ENCODE measurements at regions not wholly inside any gene's neighbourhood (a gene's known extent, or its start where the extent isn't known, plus 50 kb on each side); places are given as distances from the start of the nearest gene placed in this dataset.

- no peak overlapping the region for H3K27ac Mint-ChIP-seq
- Histone ChIP-seq H2BK15ac (ENCODE audit: low read depth, low read length) (no peak overlapping the region), H3K27ac (ENCODE audit: insufficient read length, low read depth, low read length) (no peak overlapping the region), H3K9ac (ENCODE audit: extremely low read depth, insufficient read length, low read length) (no peak overlapping the region), H3K79me1 (ENCODE audit: insufficient read depth, low read depth, low read length, poor library complexity, severe bottlenecking) (no peaks in the 10 kb centered on the region), H2BK120ac (ENCODE audit: low read depth, low read length, poor library complexity, severe bottlenecking) (no peak overlapping the region), H4K5ac (ENCODE audit: insufficient read length, low read depth, low read length) (no peak overlapping the region), H3K23ac (ENCODE audit: insufficient read length, low read depth, low read length) (no peak overlapping the region), H2BK12ac (ENCODE audit: insufficient read length, low read depth, low read length) (no peak overlapping the region), H3K4me2 (ENCODE audit: insufficient read depth, insufficient read length, low read length) (no peak overlapping the region), H2BK5ac (ENCODE audit: insufficient read length, low read length) (no peak overlapping the region), H2AK5ac (ENCODE audit: insufficient read length, low read length) (no peak overlapping the region), H3K4me1 (ENCODE audit: insufficient read depth, low read length) (no peaks in the 10 kb centered on the region), H3K27me3 (ENCODE audit: insufficient read depth, low read length) (no peaks in the 10 kb centered on the region), H3K14ac (ENCODE audit: insufficient read depth, low read length) (no peak overlapping the region), H3K23me2 (ENCODE audit: insufficient read length, low read depth, low read length, poor library complexity, severe bottlenecking) (no peaks in the 10 kb centered on the region), H3K18ac (ENCODE audit: insufficient read length, low read depth, low read length) (no peak overlapping the region), H4K91ac (ENCODE audit: insufficient read length, low read depth, low read length) (no peak overlapping the region), H3K9me3 (ENCODE audit: control insufficient read depth, low read depth, low read length) (no peaks in the 10 kb centered on the region), H3K79me2 (ENCODE audit: insufficient read depth, low read length) (no peaks in the 10 kb centered on the region), H2AFZ (ENCODE audit: low read length) (no peak overlapping the region), H3K4ac (ENCODE audit: low read depth, low read length) (no peak overlapping the region), H4K8ac (replicated peaks; ENCODE audit: insufficient read length, low read depth, low read length) (no peak overlapping the region), H4K20me1 (ENCODE audit: control insufficient read depth, insufficient read depth, insufficient read length) (no peaks in the 10 kb centered on the region), H3T11ph (ENCODE audit: low read length) (no peak overlapping the region), H2BK20ac (ENCODE audit: low read depth, low read length, poor library complexity, severe bottlenecking) (no peak overlapping the region), H3K56ac (ENCODE audit: insufficient read length, low read depth, low read length) (no peak overlapping the region)
- peaks cover 4% of the 10 kb centered on the region in 2 experiments; a peak in 2 of 5 replicates for H3K9me3 Mint-ChIP-seq
- no peaks in the 10 kb centered on the region for H3K4me1 Mint-ChIP-seq
- H3K4me3 Mint-ChIP-seq, result no peak overlapping the region
- no peaks in the 10 kb centered on the region; a peak in 1 of 7 replicates for H3K36me3 Mint-ChIP-seq (ENCODE audit: insufficient read depth in 1 of 3, low read depth in 3 of 3)
- DNase-seq, result no peak
- H3K27me3 Mint-ChIP-seq (ENCODE audit: low read depth), result no peaks in the 10 kb centered on the region; the same call in 1 of the 2 replicates
- WGBS (ENCODE audit: extremely low coverage, insufficient read length, low lambda C conversion rate), result no CpG with 5 or more reads among the region's 5 CpGs
- no peak for TF ChIP-seq CTCF (conservative IDR thresholded peaks at IDR 0.05)
These were observed 74.7 kb downstream of the BMP4 start for GRCh38 chr14:53881921-53882320.
